Neural progenitor cell (in vitro differentiated cells): ENCODE measurements at regions not wholly inside any gene's neighbourhood (a gene's known extent, or its start where the extent isn't known, plus 50 kb on each side); places are given as distances from the start of the nearest gene placed in this dataset.
A peak's percentile ranks its signal among the peaks of the same experiment; 100 is the strongest.

Source experiments
- DNase-seq: peaks from one replicate; pipeline ENCODE4 v3.0.0-alpha.2; 2016; ENCODE audit warnings: low spot score
- H2AFZ ChIP-seq: fragments of 200-600 bp; sonication (generic); replicated peaks from 2 replicates; pipeline ENCODE4 v1.6.1; 2016; ENCODE audit warnings: antibody characterized with exemption
- H3F3A ChIP-seq: fragments of 200-600 bp; sonication (generic); 2 replicates; pipeline ENCODE4 v1.6.1; 2016; ENCODE audit warnings: antibody characterized with exemption, low read depth
- H3K27ac ChIP-seq: fragments of 200-600 bp; sonication (generic); 2 replicates; pipeline ENCODE4 v1.5.1; 2016; ENCODE audit warnings: mild to moderate bottlenecking
- H3K27me3 ChIP-seq: fragments of 200-600 bp; sonication (generic); 2 replicates; pipeline ENCODE4 v1.6.1; 2016; ENCODE audit warnings: mild to moderate bottlenecking, moderate library complexity
- H3K36me3 ChIP-seq: fragments of 200-600 bp; sonication (generic); 2 replicates; pipeline ENCODE4 v1.5.1; 2016
- H3K4me1 ChIP-seq: fragments of 200-600 bp; sonication (generic); 2 replicates; pipeline ENCODE4 v1.6.1; 2016; ENCODE audit warnings: mixed run types
- H3K4me2 ChIP-seq: fragments of 200-600 bp; sonication (generic); 2 replicates; pipeline ENCODE4 v1.6.1; 2016
- H3K4me3 ChIP-seq: fragments of 200-600 bp; sonication (generic); 2 replicates; pipeline ENCODE4 v1.5.1; 2016
- H3K79me2 ChIP-seq: fragments of 200-600 bp; sonication (generic); 2 replicates; pipeline ENCODE4 v1.6.1; 2016; ENCODE audit warnings: low read depth
- H3K9ac ChIP-seq: fragments of 200-600 bp; sonication (generic); 2 replicates; pipeline ENCODE4 v1.6.1; 2016
- H3K9me3 ChIP-seq: fragments of 200-600 bp; sonication (generic); 2 replicates; pipeline ENCODE4 v1.5.1; 2016; ENCODE audit warnings: low read depth
- H4K20me1 ChIP-seq: fragments of 200-600 bp; sonication (generic); 2 replicates; pipeline ENCODE4 v1.6.1; 2016; ENCODE audit warnings: low read depth
- H3K27ac Mint-ChIP-seq: 3 replicates; pipeline ENCODE4 v1.8.0; 2021; ENCODE audit warnings: mixed read lengths
- H3K27me3 Mint-ChIP-seq: 2 replicates; pipeline ENCODE4 v1.8.0; 2022; ENCODE audit warnings: low read depth, mild to moderate bottlenecking, inconsistent platforms, moderate library complexity, mixed read lengths; ENCODE audit not compliant: insufficient read depth
- H3K36me3 Mint-ChIP-seq: 3 replicates; pipeline ENCODE4 v1.8.0; 2021; ENCODE audit warnings: mixed read lengths
- H3K4me1 Mint-ChIP-seq: 3 replicates; pipeline ENCODE4 v1.8.0; 2021; ENCODE audit warnings: mixed read lengths
- H3K4me3 Mint-ChIP-seq: 3 replicates; pipeline ENCODE4 v1.8.0; 2021; ENCODE audit warnings: mild to moderate bottlenecking, moderate library complexity, mixed read lengths
- H3K9me3 Mint-ChIP-seq: 3 replicates; pipeline ENCODE4 v1.8.0; 2020; ENCODE audit warnings: mixed read lengths
- CTCF ChIP-seq: fragments of 200-600 bp; sonication (generic); IDR thresholded peaks from 2 replicates; pipeline ENCODE4 v1.5.1; 2017; ENCODE audit warnings: antibody characterized with exemption, mild to moderate bottlenecking
- EZH2 ChIP-seq: fragments of 200-600 bp; sonication (generic); IDR thresholded peaks from 2 replicates; pipeline ENCODE4 v1.6.1; 2017; ENCODE audit warnings: antibody characterized with exemption, mild to moderate bottlenecking, moderate library complexity
- EZH2phosphoT487 ChIP-seq: fragments of 200-600 bp; sonication (generic); IDR thresholded peaks from 2 replicates; pipeline ENCODE4 v1.6.1; 2017; ENCODE audit warnings: antibody characterized with exemption

- Mint-ChIP-seq H3K9me3 (no peaks in the 10 kb centered on the region), H3K4me1 (no peaks in the 10 kb centered on the region), H3K27me3 (no peaks in the 10 kb centered on the region), H3K4me3 (no peak overlapping the region), H3K36me3 (no peaks in the 10 kb centered on the region), H3K27ac (no peak overlapping the region)
- Histone ChIP-seq H2AFZ (no peak overlapping the region), H3F3A (no peaks in the 10 kb centered on the region), H3K27ac (no peak overlapping the region), H3K4me2 (no peak overlapping the region), H3K9me3 (no peaks in the 10 kb centered on the region), H3K79me2 (no peaks in the 10 kb centered on the region), H3K4me3 (no peak overlapping the region), H4K20me1 (no peaks in the 10 kb centered on the region), H3K4me1 (no peaks in the 10 kb centered on the region), H3K9ac (no peak overlapping the region), H3K27me3 (no peaks in the 10 kb centered on the region), H3K36me3 (no peaks in the 10 kb centered on the region)
- no peak for DNase-seq
- no peak for TF ChIP-seq EZH2phosphoT487
- TF ChIP-seq CTCF = no peak
- TF ChIP-seq EZH2 = no peak
Measured at GRCh38 chr4:111602848-111603247, 542.4 kb upstream of the FAM241A start.

GRCh38 chr4:111605111-111605510 is 540.1 kb upstream of the FAM241A start:
- H2AFZ ChIP-seq = no peak overlapping the region
- H3K4me1 ChIP-seq = no peaks in the 10 kb centered on the region
- no peak overlapping the region for H3K27ac ChIP-seq
- no peak for TF ChIP-seq EZH2
- TF ChIP-seq CTCF = no peak
- TF ChIP-seq EZH2phosphoT487 = no peak
- Mint-ChIP-seq H3K27ac (no peak overlapping the region), H3K9me3 (no peaks in the 10 kb centered on the region), H3K4me1 (no peaks in the 10 kb centered on the region), H3K4me3 (no peak overlapping the region), H3K27me3 (no peaks in the 10 kb centered on the region), H3K36me3 (no peaks in the 10 kb centered on the region)
- no peaks in the 10 kb centered on the region for H3K79me2 ChIP-seq
- DNase-seq = no peak
- no peaks in the 10 kb centered on the region for H3F3A ChIP-seq
- no peaks in the 10 kb centered on the region for H3K36me3 ChIP-seq
- no peaks in the 10 kb centered on the region for H3K27me3 ChIP-seq
- H3K9me3 ChIP-seq = no peaks in the 10 kb centered on the region
- no peaks in the 10 kb centered on the region for H4K20me1 ChIP-seq
- no peak overlapping the region for H3K4me2 ChIP-seq
- no peak overlapping the region for H3K9ac ChIP-seq
- H3K4me3 ChIP-seq = no peak overlapping the region

GRCh38 chr4:111610681-111611080 is 534.6 kb upstream of the FAM241A start:
- H3K27ac Mint-ChIP-seq = no peak overlapping the region
- H3K27me3 ChIP-seq = no peaks in the 10 kb centered on the region
- no peak overlapping the region for H3K27ac ChIP-seq
- H3K9me3 ChIP-seq = no peaks in the 10 kb centered on the region
- H3K79me2 ChIP-seq = no peaks in the 10 kb centered on the region
- H3K4me1 ChIP-seq = peaks cover 12% of the 10 kb centered on the region
- no peaks in the 10 kb centered on the region for H3K4me1 Mint-ChIP-seq
- H3K4me3 ChIP-seq = no peak overlapping the region
- no peak overlapping the region for H3K4me3 Mint-ChIP-seq
- no peak overlapping the region for H3K9ac ChIP-seq
- H3F3A ChIP-seq = no peaks in the 10 kb centered on the region
- H4K20me1 ChIP-seq = no peaks in the 10 kb centered on the region
- no peak overlapping the region for H2AFZ ChIP-seq
- peak; percentile 26 for DNase-seq
- no peaks in the 10 kb centered on the region for H3K36me3 Mint-ChIP-seq
- no peak for TF ChIP-seq CTCF
- peak; percentile 67 for TF ChIP-seq EZH2phosphoT487
- TF ChIP-seq EZH2 = no peak
- peaks cover 2% of the 10 kb centered on the region for H3K27me3 Mint-ChIP-seq
- H3K9me3 Mint-ChIP-seq = no peaks in the 10 kb centered on the region
- H3K36me3 ChIP-seq = no peaks in the 10 kb centered on the region
- no peak overlapping the region for H3K4me2 ChIP-seq

- H3K27me3 Mint-ChIP-seq = peaks cover 6% of the 10 kb centered on the region
- Histone ChIP-seq H3K4me3 (no peak overlapping the region), H3K9ac (no peak overlapping the region), H4K20me1 (no peaks in the 10 kb centered on the region), H2AFZ (no peak overlapping the region), H3F3A (no peaks in the 10 kb centered on the region), H3K79me2 (no peaks in the 10 kb centered on the region), H3K9me3 (no peaks in the 10 kb centered on the region), H3K36me3 (no peaks in the 10 kb centered on the region), H3K27ac (no peak overlapping the region), H3K4me1 (no peaks in the 10 kb centered on the region), H3K4me2 (no peak overlapping the region), H3K27me3 (no peaks in the 10 kb centered on the region)
- H3K36me3 Mint-ChIP-seq = no peaks in the 10 kb centered on the region
- DNase-seq = no peak
- H3K27ac Mint-ChIP-seq = no peak overlapping the region
- H3K4me3 Mint-ChIP-seq = no peak overlapping the region
- no peaks in the 10 kb centered on the region for H3K9me3 Mint-ChIP-seq
- H3K4me1 Mint-ChIP-seq = no peaks in the 10 kb centered on the region
- TF ChIP-seq EZH2phosphoT487 (no peak), CTCF (no peak), EZH2 (no peak)
Measured at GRCh38 chr4:111618908-111619307, 526.3 kb upstream of the FAM241A start.
